ENCODE measurements at regions not wholly inside any gene's neighbourhood (a gene's known extent, or its start where the extent isn't known, plus 50 kb on each side); places are given as distances from the start of the nearest gene placed in this dataset.
"Not testable (repeated sequence)": the region's sequence is repeated elsewhere in the genome, so short reads cannot be mapped to it uniquely, and the experiment has no call there.

GRCh38 chr12:19819231-19819630 is 379.9 kb downstream of the AEBP2 start:
- no peak overlapping the region for H3K4me2 ChIP-seq (ENCODE audit: low read length)

GRCh38 chr12:19822476-19822875 is 383.2 kb downstream of the AEBP2 start:
- Histone ChIP-seq H4K91ac (ENCODE audit: low read depth, low read length) (no peak overlapping the region), H3K9me3 (ENCODE audit: insufficient read depth, low read depth, low read length) (no peaks in the 10 kb centered on the region), H2BK120ac (ENCODE audit: insufficient read depth, low read length, poor library complexity) (no peak overlapping the region), H3K4me3 (ENCODE audit: low read depth, low read length) (no peak overlapping the region), H3K4ac (ENCODE audit: low read depth, low read length) (no peak overlapping the region), H4K12ac (ENCODE audit: low read depth, low read length) (no peak overlapping the region), H3K79me2 (ENCODE audit: control insufficient read depth, insufficient read depth, low read length, poor library complexity) (no peaks in the 10 kb centered on the region), H2AK5ac (ENCODE audit: low read length) (no peak overlapping the region), H3K14ac (ENCODE audit: low read length) (no peak overlapping the region), H4K8ac (ENCODE audit: low read depth, low read length) (no peak overlapping the region), H2AFZ (ENCODE audit: insufficient read depth, low read length, poor library complexity) (no peak overlapping the region), H2BK12ac (ENCODE audit: low read length) (no peak overlapping the region), H3K4me2 (ENCODE audit: low read length) (no peak overlapping the region), H3K27me3 (ENCODE audit: insufficient read depth, low read length) (no peaks in the 10 kb centered on the region), H2BK5ac (ENCODE audit: low read depth, low read length, poor library complexity) (no peak overlapping the region), H3K27ac (ENCODE audit: low read depth, low read length) (no peak overlapping the region), H3K4me1 (ENCODE audit: control insufficient read depth in 1 of 2, insufficient read depth in 2 of 2, low read length in 2 of 2) (no peaks in the 10 kb centered on the region), H3K79me1 (ENCODE audit: low read length) (no peaks in the 10 kb centered on the region), H3K18ac (ENCODE audit: low read length) (no peak overlapping the region), H3K9ac (ENCODE audit: low read length) (no peak overlapping the region), H3K23ac (ENCODE audit: low read length) (no peak overlapping the region), H3K36me3 (ENCODE audit: control insufficient read depth in 1 of 2, insufficient read depth in 2 of 2, low read length in 2 of 2) (no peaks in the 10 kb centered on the region)
- no peak for DNase-seq
- no CpG with 5 or more reads among the region's 4 CpGs for WGBS (ENCODE audit: extremely low coverage, insufficient coverage, insufficient read length)

More at GRCh38 chr12:19819231-19819630, 379.9 kb downstream of the AEBP2 start:
- Histone ChIP-seq H3K9me3 (ENCODE audit: insufficient read depth, low read depth, low read length) (no peaks in the 10 kb centered on the region), H4K12ac (ENCODE audit: low read depth, low read length) (no peak overlapping the region), H3K4ac (ENCODE audit: low read depth, low read length) (no peak overlapping the region), H3K23ac (ENCODE audit: low read length) (no peak overlapping the region), H3K27ac (ENCODE audit: low read depth, low read length) (no peak overlapping the region), H4K91ac (ENCODE audit: low read depth, low read length) (no peak overlapping the region), H2AK5ac (ENCODE audit: low read length) (no peak overlapping the region), H2AFZ (ENCODE audit: insufficient read depth, low read length, poor library complexity) (no peak overlapping the region), H3K27me3 (ENCODE audit: insufficient read depth, low read length) (no peaks in the 10 kb centered on the region), H2BK12ac (ENCODE audit: low read length) (no peak overlapping the region), H3K4me3 (ENCODE audit: low read depth, low read length) (no peak overlapping the region), H3K79me2 (ENCODE audit: control insufficient read depth, insufficient read depth, low read length, poor library complexity) (no peaks in the 10 kb centered on the region), H4K8ac (ENCODE audit: low read depth, low read length) (no peak overlapping the region), H3K18ac (ENCODE audit: low read length) (no peak overlapping the region), H3K9ac (ENCODE audit: low read length) (no peak overlapping the region), H2BK5ac (ENCODE audit: low read depth, low read length, poor library complexity) (no peak overlapping the region), H3K36me3 (ENCODE audit: control insufficient read depth in 1 of 2, insufficient read depth in 2 of 2, low read length in 2 of 2) (no peaks in the 10 kb centered on the region), H2BK120ac (ENCODE audit: insufficient read depth, low read length, poor library complexity) (no peak overlapping the region), H3K4me1 (ENCODE audit: control insufficient read depth in 1 of 2, insufficient read depth in 2 of 2, low read length in 2 of 2) (no peaks in the 10 kb centered on the region), H3K14ac (ENCODE audit: low read length) (no peak overlapping the region), H3K79me1 (ENCODE audit: low read length) (no peaks in the 10 kb centered on the region)
- WGBS (ENCODE audit: extremely low coverage, insufficient coverage, insufficient read length), result no CpG with 5 or more reads among the region's 4 CpGs
- DNase-seq, result no peak

- not testable (repeated sequence) for H2BK120ac ChIP-seq (ENCODE audit: insufficient read depth, low read length, poor library complexity); H4K12ac ChIP-seq (ENCODE audit: low read depth, low read length); H2AK5ac ChIP-seq (ENCODE audit: low read length); H2BK12ac ChIP-seq (ENCODE audit: low read length); H3K9ac ChIP-seq (ENCODE audit: low read length); H3K36me3 ChIP-seq (ENCODE audit: control insufficient read depth in 1 of 2, insufficient read depth in 2 of 2, low read length in 2 of 2); H3K4me2 ChIP-seq (ENCODE audit: low read length); H3K18ac ChIP-seq (ENCODE audit: low read length); H3K27me3 ChIP-seq (ENCODE audit: insufficient read depth, low read length); DNase-seq; H3K4me1 ChIP-seq (ENCODE audit: control insufficient read depth in 1 of 2, insufficient read depth in 2 of 2, low read length in 2 of 2); H3K4me3 ChIP-seq (ENCODE audit: low read depth, low read length); H3K14ac ChIP-seq (ENCODE audit: low read length); H3K4ac ChIP-seq (ENCODE audit: low read depth, low read length); H3K9me3 ChIP-seq (ENCODE audit: insufficient read depth, low read depth, low read length); H3K27ac ChIP-seq (ENCODE audit: low read depth, low read length); H3K23ac ChIP-seq (ENCODE audit: low read length); H2AFZ ChIP-seq (ENCODE audit: insufficient read depth, low read length, poor library complexity); H4K91ac ChIP-seq (ENCODE audit: low read depth, low read length); H3K79me2 ChIP-seq (ENCODE audit: control insufficient read depth, insufficient read depth, low read length, poor library complexity); H4K8ac ChIP-seq (ENCODE audit: low read depth, low read length); H2BK5ac ChIP-seq (ENCODE audit: low read depth, low read length, poor library complexity); H3K79me1 ChIP-seq (ENCODE audit: low read length)
- no CpG with 5 or more reads among the region's 6 CpGs for WGBS (ENCODE audit: extremely low coverage, insufficient coverage, insufficient read length)
Observed at GRCh38 chr12:19823326-19823725, 384.0 kb downstream of the AEBP2 start.

DNA sequence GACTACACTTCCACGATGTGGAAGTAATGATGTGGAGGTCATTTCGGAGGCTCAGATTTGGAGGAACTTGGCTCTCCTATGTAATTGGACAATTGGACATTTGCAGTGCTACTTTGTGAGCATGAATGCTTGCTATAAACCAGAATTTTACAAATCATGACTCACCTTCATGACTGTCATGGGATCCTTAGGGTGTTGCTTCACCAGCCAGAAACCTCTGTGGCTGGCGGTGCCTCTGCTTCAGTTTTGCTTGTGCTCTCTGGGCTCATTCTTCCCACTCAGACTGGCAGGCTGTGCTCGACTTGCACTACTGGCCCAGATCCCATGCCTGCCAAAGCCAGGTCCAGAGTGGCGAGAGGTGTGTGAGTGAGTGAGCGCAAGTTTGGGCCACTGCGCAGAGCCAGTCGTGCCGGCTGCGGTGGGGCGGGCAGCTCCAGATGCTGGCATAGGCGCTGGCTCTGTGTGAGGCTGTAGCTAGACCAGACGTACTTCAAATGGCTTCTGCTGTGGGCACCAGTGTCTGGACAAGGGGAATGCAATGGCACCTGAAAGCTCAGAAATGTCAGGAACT is 387.8 kb downstream of the AEBP2 start:
- Histone ChIP-seq H3K4me2 (ENCODE audit: low read length) (no peak overlapping the region), H4K91ac (ENCODE audit: low read depth, low read length) (no peak overlapping the region), H3K27ac (ENCODE audit: low read depth, low read length) (no peak overlapping the region), H3K4ac (ENCODE audit: low read depth, low read length) (no peak overlapping the region), H2BK12ac (ENCODE audit: low read length) (no peak overlapping the region), H2AFZ (ENCODE audit: insufficient read depth, low read length, poor library complexity) (no peak overlapping the region), H3K79me1 (ENCODE audit: low read length) (no peaks in the 10 kb centered on the region), H2BK5ac (ENCODE audit: low read depth, low read length, poor library complexity) (no peak overlapping the region), H3K4me1 (ENCODE audit: control insufficient read depth in 1 of 2, insufficient read depth in 2 of 2, low read length in 2 of 2) (no peaks in the 10 kb centered on the region), H3K23ac (ENCODE audit: low read length) (no peak overlapping the region), H3K18ac (ENCODE audit: low read length) (no peak overlapping the region), H3K27me3 (ENCODE audit: insufficient read depth, low read length) (no peaks in the 10 kb centered on the region), H3K9ac (ENCODE audit: low read length) (no peak overlapping the region), H2BK120ac (ENCODE audit: insufficient read depth, low read length, poor library complexity) (no peak overlapping the region), H3K36me3 (ENCODE audit: control insufficient read depth in 1 of 2, insufficient read depth in 2 of 2, low read length in 2 of 2) (no peaks in the 10 kb centered on the region), H2AK5ac (ENCODE audit: low read length) (no peak overlapping the region), H3K14ac (ENCODE audit: low read length) (no peak overlapping the region), H3K4me3 (ENCODE audit: low read depth, low read length) (no peak overlapping the region), H3K79me2 (ENCODE audit: control insufficient read depth, insufficient read depth, low read length, poor library complexity) (no peaks in the 10 kb centered on the region), H3K9me3 (ENCODE audit: insufficient read depth, low read depth, low read length) (no peaks in the 10 kb centered on the region), H4K12ac (ENCODE audit: low read depth, low read length) (no peak overlapping the region), H4K8ac (ENCODE audit: low read depth, low read length) (no peak overlapping the region)
- WGBS (ENCODE audit: extremely low coverage, insufficient coverage, insufficient read length), result no CpG with 5 or more reads among the region's 13 CpGs
- no peak for DNase-seq
